GM23248 (cell line): ENCODE measurements at regions not wholly inside any gene's neighbourhood (a gene's known extent, or its start where the extent isn't known, plus 50 kb on each side); places are given as distances from the start of the nearest gene placed in this dataset.

Experiments
- DNase-seq: peaks from one replicate; pipeline ENCODE4 v3.0.0-alpha.2; 2015
- H2AFZ ChIP-seq: fragments of 200-600 bp; sonication (generic); 2 replicates; pipeline ENCODE4 v1.6.1; 2016; ENCODE audit warnings: antibody characterized with exemption
- H3F3A ChIP-seq: fragments of 200-600 bp; sonication (generic); 2 replicates; pipeline ENCODE4 v1.6.1; 2016; ENCODE audit warnings: mild to moderate bottlenecking, antibody characterized with exemption, mixed run types; ENCODE audit not compliant: insufficient read depth
- H3K27ac ChIP-seq: fragments of 200-600 bp; sonication (generic); 2 replicates; pipeline ENCODE4 v1.5.1; 2016; ENCODE audit warnings: mild to moderate bottlenecking
- H3K27me3 ChIP-seq: fragments of 200-600 bp; sonication (generic); replicated peaks from 2 replicates; pipeline ENCODE4 v1.6.1; 2016; ENCODE audit warnings: mild to moderate bottlenecking; ENCODE audit not compliant: insufficient read depth
- H3K36me3 ChIP-seq: fragments of 200-600 bp; sonication (generic); 2 replicates; pipeline ENCODE4 v1.6.1; 2016; ENCODE audit warnings: low read depth, mild to moderate bottlenecking
- H3K4me1 ChIP-seq: fragments of 200-600 bp; sonication (generic); 2 replicates; pipeline ENCODE4 v1.6.1; 2016; ENCODE audit warnings: mild to moderate bottlenecking; ENCODE audit not compliant: insufficient read depth
- H3K4me2 ChIP-seq: fragments of 200-600 bp; sonication (generic); one replicate; pipeline ENCODE4 v1.6.1; 2016; ENCODE audit warnings: mild to moderate bottlenecking; ENCODE audit not compliant: unreplicated experiment
- H3K4me3 ChIP-seq: fragments of 200-600 bp; sonication (generic); 2 replicates; pipeline ENCODE4 v1.5.1; 2016; ENCODE audit warnings: mild to moderate bottlenecking
- H3K79me2 ChIP-seq: fragments of 200-600 bp; sonication (generic); 2 replicates; pipeline ENCODE4 v1.6.1; 2016; ENCODE audit warnings: mild to moderate bottlenecking; ENCODE audit not compliant: insufficient read depth
- H3K9ac ChIP-seq: fragments of 200-600 bp; sonication (generic); 2 replicates; pipeline ENCODE4 v1.6.1; 2016; ENCODE audit warnings: mild to moderate bottlenecking
- H3K9me2 ChIP-seq: fragments of 200-600 bp; sonication (generic); 2 replicates; pipeline ENCODE4 v1.6.1; 2016; ENCODE audit warnings: mixed run types, mild to moderate bottlenecking, moderate library complexity; ENCODE audit not compliant: insufficient read depth
- H3K9me3 ChIP-seq: fragments of 200-600 bp; sonication (generic); one replicate; pipeline ENCODE4 v1.6.1; 2017; ENCODE audit warnings: low read depth
- H4K20me1 ChIP-seq: fragments of 200-600 bp; sonication (generic); 2 replicates; pipeline ENCODE4 v1.6.0; 2016; ENCODE audit not compliant: insufficient read depth
- EZH2 ChIP-seq: fragments of 200-600 bp; sonication (generic); IDR thresholded peaks from 2 replicates; pipeline ENCODE4 v1.6.1; 2018; ENCODE audit warnings: antibody characterized with exemption, mild to moderate bottlenecking; ENCODE audit not compliant: insufficient read depth, poor library complexity, severe bottlenecking
- EZH2phosphoT487 ChIP-seq: fragments of 200-600 bp; sonication (generic); IDR thresholded peaks from 2 replicates; pipeline ENCODE4 v1.6.1; 2018; ENCODE audit warnings: antibody characterized with exemption, moderate library complexity, mild to moderate bottlenecking, low read depth; ENCODE audit not compliant: insufficient read depth
- WGBS, 2 experiments: methylation state at CpG; one replicate each; pipeline ENCODE4 v1.1.6; 2015 to 2017; ENCODE audit warnings: low lambda C conversion rate in 2 of 2, low coverage in 1 of 2; ENCODE audit errors: missing lambda C conversion rate in 2 of 2; 5-methylcytosine and 5-hydroxymethylcytosine counted together
- in situ Hi-C: fragments of 300-500 bp; cut with MboI; formaldehyde crosslinking; loops from 2 replicates; pipeline ENCODE4 v1.15.0; 2020

DNA sequence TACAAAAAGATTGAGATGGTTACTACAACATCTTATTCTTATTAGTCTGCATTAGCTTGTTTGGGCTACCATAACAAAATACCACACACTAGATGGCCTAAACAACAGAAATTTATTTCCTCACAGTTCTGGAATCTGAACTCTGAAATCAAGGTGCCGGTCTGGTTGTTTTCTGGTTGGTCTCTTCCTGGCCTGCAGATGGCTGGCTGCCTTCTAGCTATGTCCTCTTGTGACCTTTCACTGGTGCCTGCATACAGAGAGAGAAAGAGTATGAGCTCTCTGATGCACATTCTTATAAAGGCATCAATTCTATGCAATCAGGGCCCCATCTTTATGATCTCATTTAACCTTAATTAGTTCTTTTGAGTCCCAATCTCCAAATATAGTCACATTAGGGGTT is 696.5 kb downstream of the TDRD15 start:
- Histone ChIP-seq H3K4me2 (no peak overlapping the region), H3K9me3 (no peaks in the 10 kb centered on the region), H3K4me1 (no peaks in the 10 kb centered on the region), H3K79me2 (no peaks in the 10 kb centered on the region), H3K27me3 (no peaks in the 10 kb centered on the region), H2AFZ (no peak overlapping the region), H4K20me1 (no peaks in the 10 kb centered on the region), H3K27ac (no peak overlapping the region), H3K9ac (no peak overlapping the region), H3K9me2 (no peaks in the 10 kb centered on the region), H3K36me3 (no peaks in the 10 kb centered on the region), H3K4me3 (no peak overlapping the region), H3F3A (no peaks in the 10 kb centered on the region)
- in situ Hi-C loops = no loop called here
- 6 to 10% methylated on average over 1 of the region's 1 CpG for WGBS, 2 experiments
- no peak for TF ChIP-seq EZH2
- TF ChIP-seq EZH2phosphoT487 = no peak
- no peak for DNase-seq

DNA sequence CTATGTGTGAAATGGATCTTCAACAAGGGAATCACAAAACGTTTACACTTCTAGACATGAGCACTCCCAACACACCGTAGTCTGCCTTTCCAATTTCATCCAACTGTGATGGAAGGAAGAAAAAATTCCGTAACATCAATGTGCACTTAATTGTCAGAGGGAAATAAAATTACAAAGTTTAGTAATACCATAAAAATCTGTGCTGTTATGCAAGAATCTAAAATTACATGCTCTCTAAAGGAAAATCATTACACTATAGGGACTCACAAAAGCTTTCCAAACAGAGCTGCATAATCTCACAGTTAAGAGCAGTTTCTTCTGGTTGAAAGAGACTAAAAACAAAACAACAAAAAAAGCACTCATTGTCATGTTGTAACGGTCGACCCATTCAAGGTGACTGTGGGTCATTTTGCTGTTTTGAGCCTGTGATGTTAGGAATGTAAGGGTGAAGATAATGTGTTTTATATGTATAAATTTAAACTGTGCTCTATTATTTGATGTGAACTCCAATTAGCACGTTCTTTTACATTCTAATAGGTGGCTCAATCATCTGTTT is 698.0 kb downstream of the TDRD15 start:
- H3F3A ChIP-seq = no peaks in the 10 kb centered on the region
- in situ Hi-C loops = no loop called here
- no peaks in the 10 kb centered on the region for H3K27me3 ChIP-seq
- H3K36me3 ChIP-seq = no peaks in the 10 kb centered on the region
- no peak for DNase-seq
- WGBS, 2 experiments = 1 to 2% methylated on average over 6 of the region's 6 CpGs
- H3K4me3 ChIP-seq = no peak overlapping the region
- no peaks in the 10 kb centered on the region for H3K4me1 ChIP-seq
- no peak overlapping the region for H3K9ac ChIP-seq
- no peaks in the 10 kb centered on the region for H3K9me2 ChIP-seq
- H4K20me1 ChIP-seq = no peaks in the 10 kb centered on the region
- no peak overlapping the region for H3K4me2 ChIP-seq
- H3K9me3 ChIP-seq = no peaks in the 10 kb centered on the region
- H3K27ac ChIP-seq = no peak overlapping the region
- TF ChIP-seq EZH2phosphoT487 = no peak
- TF ChIP-seq EZH2 = no peak
- no peaks in the 10 kb centered on the region for H3K79me2 ChIP-seq
- H2AFZ ChIP-seq = no peak overlapping the region

DNA sequence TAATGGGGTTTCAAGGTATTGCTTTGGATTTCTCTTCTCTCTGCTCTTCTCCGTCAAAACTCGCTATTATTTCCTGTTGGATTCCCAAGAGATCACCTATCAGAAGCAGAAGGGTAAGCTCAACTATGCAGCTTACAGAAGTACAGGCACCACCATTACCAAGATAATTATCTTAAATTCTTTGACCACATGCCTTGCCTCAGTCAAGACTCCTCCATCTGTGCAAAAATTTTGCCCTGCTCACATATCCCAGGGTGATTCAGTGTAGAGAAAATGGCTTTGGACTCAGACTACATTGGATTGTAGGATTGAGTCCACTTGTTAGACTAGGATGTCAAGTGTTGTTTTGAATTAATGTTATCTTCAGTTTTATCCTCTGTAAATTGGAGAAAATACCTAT is 698.7 kb downstream of the TDRD15 start:
- in situ Hi-C loops = no loop called here
- H3K27ac ChIP-seq = no peak overlapping the region
- WGBS, 2 experiments = 11 to 20% methylated on average over 2 of the region's 2 CpGs

DNA sequence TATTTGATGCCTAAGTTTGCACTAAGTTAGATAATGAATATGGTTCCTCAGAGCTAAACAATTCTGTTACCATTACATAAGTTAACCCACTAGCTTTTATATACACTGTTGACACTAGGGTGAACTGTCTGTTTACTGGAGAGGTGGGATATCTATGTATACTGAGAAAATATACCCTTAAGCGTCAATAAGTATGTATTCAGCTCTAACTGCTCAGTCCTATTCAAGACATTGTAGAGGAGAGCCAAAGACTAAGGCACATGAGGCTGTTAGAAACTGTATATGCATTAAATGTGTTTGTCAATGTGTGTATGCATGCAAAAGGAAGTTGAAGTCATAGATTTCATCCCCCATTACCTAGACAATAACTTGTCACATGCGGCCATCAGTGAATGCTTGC is 710.0 kb downstream of the TDRD15 start:
- no peaks in the 10 kb centered on the region for H4K20me1 ChIP-seq
- H3K27me3 ChIP-seq = no peaks in the 10 kb centered on the region
- H3F3A ChIP-seq = no peaks in the 10 kb centered on the region
- in situ Hi-C loops = no loop called here
- H3K36me3 ChIP-seq = no peaks in the 10 kb centered on the region
- H3K9ac ChIP-seq = no peak overlapping the region
- no peak overlapping the region for H3K27ac ChIP-seq
- no peak overlapping the region for H3K4me2 ChIP-seq
- H3K4me1 ChIP-seq = no peaks in the 10 kb centered on the region
- no peaks in the 10 kb centered on the region for H3K79me2 ChIP-seq
- H3K4me3 ChIP-seq = no peak overlapping the region
- WGBS, 2 experiments = 16 to 22% methylated on average over 2 of the region's 2 CpGs
- peaks cover 3% of the 10 kb centered on the region for H3K9me3 ChIP-seq
- TF ChIP-seq EZH2phosphoT487 (no peak), EZH2 (no peak)
- H2AFZ ChIP-seq = no peak overlapping the region
- DNase-seq = no peak
- H3K9me2 ChIP-seq = no peaks in the 10 kb centered on the region

More for the DNA sequence above, 698.7 kb downstream of the TDRD15 start:
- no peak overlapping the region for H3K9ac ChIP-seq
- H3K4me3 ChIP-seq = no peak overlapping the region
- H3K9me2 ChIP-seq = no peaks in the 10 kb centered on the region
- H3F3A ChIP-seq = no peaks in the 10 kb centered on the region
- no peaks in the 10 kb centered on the region for H3K36me3 ChIP-seq
- TF ChIP-seq EZH2phosphoT487 (no peak), EZH2 (no peak)
- no peaks in the 10 kb centered on the region for H3K9me3 ChIP-seq
- no peak overlapping the region for H3K4me2 ChIP-seq
- no peaks in the 10 kb centered on the region for H3K4me1 ChIP-seq
- H2AFZ ChIP-seq = no peak overlapping the region
- no peak for DNase-seq
- H4K20me1 ChIP-seq = no peaks in the 10 kb centered on the region
- H3K79me2 ChIP-seq = no peaks in the 10 kb centered on the region
- no peaks in the 10 kb centered on the region for H3K27me3 ChIP-seq

DNA sequence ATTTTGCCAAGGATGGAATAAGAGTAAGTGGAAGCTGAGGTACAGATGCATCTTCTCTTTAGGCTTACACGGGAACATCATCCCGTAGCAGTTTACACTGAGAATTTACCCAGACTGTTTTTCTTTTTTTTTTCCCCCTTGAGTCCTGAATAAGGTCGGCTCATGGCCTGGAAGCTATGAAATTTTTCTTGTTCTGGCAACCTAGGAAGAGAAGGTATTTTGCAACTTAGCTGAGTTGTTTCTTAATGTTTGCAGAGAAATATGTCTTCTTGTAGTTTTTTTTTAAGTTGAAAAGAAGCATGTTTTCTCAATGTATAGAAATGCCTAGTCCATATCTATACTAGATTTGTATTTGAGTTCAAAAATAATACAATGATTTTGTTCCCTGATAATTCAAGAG is 712.5 kb downstream of the TDRD15 start:
- DNase-seq = no peak
- Histone ChIP-seq H3K4me3 (no peak overlapping the region), H4K20me1 (no peaks in the 10 kb centered on the region), H3K9ac (no peak overlapping the region), H3K4me2 (no peak overlapping the region), H3K9me2 (no peaks in the 10 kb centered on the region), H3F3A (no peaks in the 10 kb centered on the region), H3K9me3 (peaks cover 4% of the 10 kb centered on the region), H3K36me3 (no peaks in the 10 kb centered on the region), H3K4me1 (no peaks in the 10 kb centered on the region), H2AFZ (no peak overlapping the region), H3K27ac (no peak overlapping the region), H3K79me2 (no peaks in the 10 kb centered on the region), H3K27me3 (no peaks in the 10 kb centered on the region)
- TF ChIP-seq EZH2 (no peak), EZH2phosphoT487 (no peak)
- WGBS, 2 experiments = 8 to 9% methylated on average over 3 of the region's 3 CpGs
- in situ Hi-C loops = no loop called here
